HEK293T (cell line): ENCODE measurements at regions not wholly inside any gene's neighbourhood (a gene's known extent, or its start where the extent isn't known, plus 50 kb on each side); places are given as distances from the start of the nearest gene placed in this dataset.

Experiments
- ARNT ChIP-seq: fragments of 450-650 bp; IDR thresholded peaks from 2 replicates; pipeline ENCODE4 v1.6.1; 2017; ENCODE audit warnings: mild to moderate bottlenecking
- CTBP1 ChIP-seq: fragments of 450-650 bp; IDR thresholded peaks from 2 replicates; pipeline ENCODE4 v1.6.1; 2016; ENCODE audit warnings: borderline replicate concordance
- ELF4 ChIP-seq: fragments of 450-650 bp; IDR thresholded peaks from 2 replicates; pipeline ENCODE4 v1.6.1; 2017; ENCODE audit warnings: antibody characterized with exemption
- FOXM1 ChIP-seq: fragments of 450-650 bp; IDR thresholded peaks from 2 replicates; pipeline ENCODE4 v1.6.1; 2017; ENCODE audit warnings: mild to moderate bottlenecking, borderline replicate concordance
- NFRKB ChIP-seq: fragments of 450-650 bp; IDR thresholded peaks from 2 replicates; pipeline ENCODE4 v1.6.1; 2016; ENCODE audit warnings: mild to moderate bottlenecking, moderate library complexity
- SP1 ChIP-seq: fragments of 450-650 bp; IDR thresholded peaks from 2 replicates; pipeline ENCODE4 v1.6.1; 2017
- SUZ12 ChIP-seq: fragments of 450-650 bp; IDR thresholded peaks from 2 replicates; pipeline ENCODE4 v1.6.1; 2016; ENCODE audit warnings: mild to moderate bottlenecking
- TARDBP ChIP-seq: fragments of 450-650 bp; IDR thresholded peaks from 2 replicates; pipeline ENCODE4 v1.6.1; 2016
- TF ChIP-seq, protein P1 (sequence below): fragments of 450-650 bp; IDR thresholded peaks from 2 replicates; pipeline ENCODE4 v1.6.1; 2016

DNA sequence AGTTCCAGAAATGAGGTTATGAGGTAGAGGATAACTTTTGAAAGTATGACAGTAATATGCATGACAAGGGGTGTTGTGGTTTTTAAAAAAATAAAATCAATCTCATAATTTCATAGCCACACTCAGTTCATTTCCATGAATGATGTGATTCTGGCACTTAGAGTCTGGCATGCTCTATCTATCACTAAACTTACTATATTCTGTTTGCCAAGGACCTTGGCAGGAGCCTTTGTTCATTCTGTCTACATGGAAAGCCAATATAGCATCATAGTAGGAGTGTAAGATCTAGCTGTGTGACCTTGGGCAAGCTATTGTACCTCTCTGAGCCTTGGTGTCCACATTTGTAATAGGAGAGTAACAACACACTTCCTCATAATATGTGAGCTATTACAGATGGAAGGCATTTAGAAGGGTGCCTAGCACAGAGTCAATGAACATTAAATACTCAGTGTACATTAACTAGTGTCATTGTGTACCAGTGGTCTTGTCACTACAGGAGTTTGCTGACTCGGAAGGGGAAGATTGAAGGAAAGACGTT lies 507.6 kb downstream of the SOX6 start:
- TF ChIP-seq ELF4 = no peak
- TF ChIP-seq, protein P1, sequence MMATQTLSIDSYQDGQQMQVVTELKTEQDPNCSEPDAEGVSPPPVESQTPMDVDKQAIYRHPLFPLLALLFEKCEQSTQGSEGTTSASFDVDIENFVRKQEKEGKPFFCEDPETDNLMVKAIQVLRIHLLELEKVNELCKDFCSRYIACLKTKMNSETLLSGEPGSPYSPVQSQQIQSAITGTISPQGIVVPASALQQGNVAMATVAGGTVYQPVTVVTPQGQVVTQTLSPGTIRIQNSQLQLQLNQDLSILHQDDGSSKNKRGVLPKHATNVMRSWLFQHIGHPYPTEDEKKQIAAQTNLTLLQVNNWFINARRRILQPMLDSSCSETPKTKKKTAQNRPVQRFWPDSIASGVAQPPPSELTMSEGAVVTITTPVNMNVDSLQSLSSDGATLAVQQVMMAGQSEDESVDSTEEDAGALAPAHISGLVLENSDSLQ = no peak
- TF ChIP-seq FOXM1 = no peak
- TF ChIP-seq SUZ12 = no peak
- no peak for TF ChIP-seq ARNT
- TF ChIP-seq TARDBP = no peak
- TF ChIP-seq SP1 = no peak
- TF ChIP-seq CTBP1 = no peak
- TF ChIP-seq NFRKB = no peak
